ENCODE measurements at regions not wholly inside any gene's neighbourhood (a gene's known extent, or its start where the extent isn't known, plus 50 kb on each side); places are given as distances from the start of the nearest gene placed in this dataset.
"Not testable (repeated sequence)": the region's sequence is repeated elsewhere in the genome, so short reads cannot be mapped to it uniquely, and the experiment has no call there.

- not testable (repeated sequence) for DNase-seq
Observed at GRCh38 chr21:10431995-10432394, 89.4 kb upstream of the TPTE start.

GRCh38 chr21:10432456-10432855, 88.9 kb upstream of the TPTE start:
- DNase-seq, result not testable (repeated sequence)

- not testable (repeated sequence) for DNase-seq
Observed at GRCh38 chr21:10437977-10438376, 83.4 kb upstream of the TPTE start.

- not testable (repeated sequence) for DNase-seq
Observed at GRCh38 chr21:10440639-10441038, 80.7 kb upstream of the TPTE start.

GRCh38 chr21:10442018-10442417, 79.4 kb upstream of the TPTE start:
- not testable (repeated sequence) for DNase-seq

- DNase-seq, result not testable (repeated sequence)
Observed at GRCh38 chr21:10445685-10446084, 75.7 kb upstream of the TPTE start.

- DNase-seq, result not testable (repeated sequence)
Observed at GRCh38 chr21:10449451-10449850, 71.9 kb upstream of the TPTE start.

- DNase-seq, result not testable (repeated sequence)
Observed at GRCh38 chr21:10451274-10451673, 70.1 kb upstream of the TPTE start.

- not testable (repeated sequence) for DNase-seq
Observed at GRCh38 chr21:10457765-10458164, 63.6 kb upstream of the TPTE start.

GRCh38 chr21:10460957-10461356, 60.4 kb upstream of the TPTE start:
- DNase-seq, result not testable (repeated sequence)

GRCh38 chr21:10461445-10461844, 59.9 kb upstream of the TPTE start:
- DNase-seq, result not testable (repeated sequence)

GRCh38 chr21:10463156-10463555, 58.2 kb upstream of the TPTE start:
- DNase-seq, result no peak

- DNase-seq, result no peak
Observed at GRCh38 chr21:10464975-10465374, 56.4 kb upstream of the TPTE start.

- not testable (repeated sequence) for DNase-seq
Observed at GRCh38 chr21:10465524-10466110, 55.8 kb upstream of the TPTE start.

- DNase-seq, result no peak
Observed at GRCh38 chr21:10466200-10466599, 55.2 kb upstream of the TPTE start.
